AG09309 (cell line): ENCODE measurements at regions not wholly inside any gene's neighbourhood (a gene's known extent, or its start where the extent isn't known, plus 50 kb on each side); places are given as distances from the start of the nearest gene placed in this dataset.

Experiments used
- DNase-seq: peaks from one replicate; pipeline ENCODE4 v3.0.0-alpha.2; 2010; ENCODE audit warnings: low read depth
- H3K4me3 ChIP-seq: 2 replicates; pipeline ENCODE4 v1.5.1; 2011; ENCODE audit warnings: mild to moderate bottlenecking, low read depth, low read length, moderate library complexity; ENCODE audit not compliant: control insufficient read depth
- CTCF ChIP-seq: IDR thresholded peaks from 2 replicates; pipeline ENCODE4 v1.5.1; 2011; ENCODE audit warnings: mild to moderate bottlenecking, low read depth, low read length, inconsistent platforms; ENCODE audit not compliant: insufficient read depth, control insufficient read depth; ENCODE audit errors: missing control alignments

GRCh38 chr2:63675026-63675425 is 86.3 kb downstream of the MDH1 start:
- H3K4me3 ChIP-seq, result no peak overlapping the region
- DNase-seq, result no peak
- no peak for TF ChIP-seq CTCF

GRCh38 chr2:63676135-63676534 is 87.4 kb downstream of the MDH1 start:
- no peak overlapping the region for H3K4me3 ChIP-seq
- no peak for DNase-seq
- no peak for TF ChIP-seq CTCF

- no peak overlapping the region for H3K4me3 ChIP-seq
- TF ChIP-seq CTCF, result no peak
- no peak for DNase-seq
Observed at GRCh38 chr2:63678085-63678484, 89.3 kb downstream of the MDH1 start.

GRCh38 chr2:63678551-63678950 is 89.8 kb downstream of the MDH1 start:
- DNase-seq, result no peak
- no peak for TF ChIP-seq CTCF
- H3K4me3 ChIP-seq, result no peak overlapping the region

GRCh38 chr2:63679252-63679855 is 90.6 kb downstream of the MDH1 start:
- TF ChIP-seq CTCF, result no peak
- no peak for DNase-seq
- no peak overlapping the region for H3K4me3 ChIP-seq

- no peak for TF ChIP-seq CTCF
- no peak for DNase-seq
- H3K4me3 ChIP-seq, result no peak overlapping the region
Observed at GRCh38 chr2:63680455-63680854, 91.7 kb downstream of the MDH1 start.

- TF ChIP-seq CTCF, result no peak
- no peak for DNase-seq
- H3K4me3 ChIP-seq, result no peak overlapping the region
Observed at GRCh38 chr2:63681896-63682295, 93.1 kb downstream of the MDH1 start.
